CD14-positive monocyte (primary cell): ENCODE measurements at regions not wholly inside any gene's neighbourhood (a gene's known extent, or its start where the extent isn't known, plus 50 kb on each side); places are given as distances from the start of the nearest gene placed in this dataset.

ENCODE experiments used
- DNase-seq, 3 donors: peaks; one replicate each; pipeline ENCODE4 v3.0.0-alpha.2; 2011 to 2022
- H2AFZ ChIP-seq: 2 replicates; pipeline ENCODE4 v1.6.0; 2012; ENCODE audit warnings: mild to moderate bottlenecking, low read depth, low read length, inconsistent platforms; ENCODE audit not compliant: insufficient read depth, poor library complexity, severe bottlenecking
- H3K27ac ChIP-seq, 2 donors: 1 replicate in 1 of 2; 2 replicates in 1 of 2; pipeline ENCODE4 v1.5.1; 2012 to 2013; ENCODE audit warnings: low read length in 2 of 2, control low read depth in 1 of 2, inconsistent platforms in 1 of 2, low read depth in 1 of 2, mild to moderate bottlenecking in 1 of 2
- H3K27me3 ChIP-seq, 2 donors: one replicate each; pipeline versions ENCODE4 v1.6.0 to v1.6.1; 2011 to 2013; ENCODE audit warnings: low read length in 2 of 2; ENCODE audit not compliant: control insufficient read depth in 2 of 2, insufficient read depth in 2 of 2
- H3K36me3 ChIP-seq, 2 donors: replicated peaks in 1 of 2; 1 replicate in 1 of 2; 2 replicates in 1 of 2; pipeline versions ENCODE4 v1.5.1 to v1.6.1; 2012 to 2013; ENCODE audit warnings: low read length in 2 of 2, control low read depth in 1 of 2, inconsistent platforms in 1 of 2, mild to moderate bottlenecking in 1 of 2; ENCODE audit not compliant: insufficient read depth in 2 of 2, control insufficient read depth in 1 of 2
- H3K4me1 ChIP-seq, 2 donors: 1 replicate in 1 of 2; 2 replicates in 1 of 2; pipeline versions ENCODE4 v1.5.1 to v1.6.1; 2012 to 2013; ENCODE audit warnings: low read length in 2 of 2, control low read depth in 1 of 2, inconsistent platforms in 1 of 2, mild to moderate bottlenecking in 1 of 2, moderate library complexity in 1 of 2; ENCODE audit not compliant: insufficient read depth in 2 of 2, control insufficient read depth in 1 of 2
- H3K4me2 ChIP-seq: replicated peaks from 2 replicates; pipeline ENCODE3; 2012; ENCODE audit warnings: low read length, moderate library complexity, mild to moderate bottlenecking; ENCODE audit not compliant: poor library complexity, severe bottlenecking; ENCODE audit errors: extremely low read depth
- H3K4me3 ChIP-seq, 3 experiments: fragments of 200-600 bp in 1 of 3; sonication (generic) in 1 of 3; replicated peaks in 1 of 3; 1 replicate in 2 of 3; 2 replicates in 1 of 3; pipeline ENCODE4 v1.5.1; 2011 to 2013; ENCODE audit warnings: low read length in 3 of 3, mild to moderate bottlenecking in 3 of 3, control low read depth in 2 of 3, low read depth in 2 of 3, inconsistent platforms in 1 of 3, moderate library complexity in 1 of 3
- H3K79me2 ChIP-seq: 2 replicates; pipeline ENCODE4 v1.6.0; 2012; ENCODE audit warnings: mild to moderate bottlenecking, control low read depth, inconsistent platforms, low read length, moderate library complexity; ENCODE audit not compliant: insufficient read depth
- H3K9ac ChIP-seq: 2 replicates; pipeline ENCODE4 v1.6.0; 2017; ENCODE audit warnings: low read length, mild to moderate bottlenecking; ENCODE audit not compliant: insufficient read depth, poor library complexity, severe bottlenecking
- H3K9me3 ChIP-seq, 2 donors: replicated peaks in 1 of 2; 1 replicate in 1 of 2; 2 replicates in 1 of 2; pipeline versions ENCODE4 v1.5.1 to v1.6.1; 2012 to 2013; ENCODE audit warnings: low read length in 2 of 2, control low read depth in 1 of 2; ENCODE audit not compliant: control insufficient read depth in 1 of 2, insufficient read depth in 1 of 2
- H4K20me1 ChIP-seq: 2 replicates; pipeline ENCODE4 v1.6.0; 2012; ENCODE audit warnings: mild to moderate bottlenecking, low read length, control low read depth, moderate library complexity; ENCODE audit not compliant: insufficient read depth
- H3K27ac Mint-ChIP-seq, 7 donors: one replicate each; pipeline ENCODE4 v1.8.0; 2020; ENCODE audit warnings: mild to moderate bottlenecking in 7 of 7, mixed read lengths in 7 of 7, moderate library complexity in 6 of 7, inconsistent platforms in 2 of 7
- H3K27me3 Mint-ChIP-seq, 3 donors: one replicate each; pipeline ENCODE4 v1.8.0; 2021 to 2022; ENCODE audit warnings: low read depth in 3 of 3, mild to moderate bottlenecking in 3 of 3, mixed read lengths in 3 of 3, moderate library complexity in 3 of 3, inconsistent platforms in 1 of 3
- H3K36me3 Mint-ChIP-seq, 2 donors: one replicate each; pipeline ENCODE4 v1.8.0; 2020; ENCODE audit warnings: mixed read lengths in 2 of 2, inconsistent platforms in 1 of 2, mild to moderate bottlenecking in 1 of 2
- H3K4me1 Mint-ChIP-seq: one replicate; pipeline ENCODE4 v1.8.0; 2020; ENCODE audit warnings: mild to moderate bottlenecking, mixed read lengths
- H3K4me3 Mint-ChIP-seq, 2 donors: one replicate each; pipeline ENCODE4 v1.8.0; 2020; ENCODE audit warnings: mild to moderate bottlenecking in 2 of 2, mixed read lengths in 2 of 2, moderate library complexity in 1 of 2
- H3K9me3 Mint-ChIP-seq, 7 donors: one replicate each; pipeline ENCODE4 v1.8.0; 2020 to 2022; ENCODE audit warnings: mixed read lengths in 7 of 7, mild to moderate bottlenecking in 6 of 7, moderate library complexity in 6 of 7, inconsistent platforms in 2 of 7
- WGBS: methylation state at CpG from one replicate; pipeline ENCODE4 v1.1.5; 2013; ENCODE audit warnings: missing lambda C conversion rate; ENCODE audit not compliant: insufficient coverage; 5-methylcytosine and 5-hydroxymethylcytosine counted together
- intact Hi-C, 2 donors: fragments of 100-400 bp; cut with micrococcal nuclease; formaldehyde crosslinking; loops; one replicate each; pipeline versions ENCODE4 v1.15.0 to v1.15.1; 2023
- TF ChIP-seq, protein P1 (sequence below): fragments of 200-600 bp; IDR thresholded peaks from one replicate; pipeline ENCODE4 v1.8.0; 2022; ENCODE audit warnings: antibody characterized with exemption, mild to moderate bottlenecking

DNA sequence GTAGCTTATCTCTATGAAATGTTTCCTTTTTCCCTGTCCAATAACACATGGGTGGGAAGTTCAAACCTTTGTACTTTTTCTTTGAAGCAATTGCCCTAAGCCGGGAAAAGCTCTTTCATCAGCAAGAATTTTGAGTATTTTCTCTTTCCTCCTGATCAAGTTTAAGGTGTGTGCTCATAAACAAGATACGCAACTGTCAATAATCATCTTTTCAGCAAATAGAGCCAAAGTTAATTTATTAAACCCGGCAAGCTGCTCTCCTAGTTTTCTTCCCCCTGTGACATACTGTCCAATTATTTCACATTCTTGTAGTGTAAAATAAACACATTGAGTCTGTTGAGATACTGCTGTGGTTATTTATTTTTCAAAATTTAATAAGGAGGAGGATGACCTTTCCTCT lies 194.4 kb downstream of the EDN1 start:
- no peaks in the 10 kb centered on the region for H3K36me3 Mint-ChIP-seq
- peaks cover 8% of the 10 kb centered on the region for H3K4me1 Mint-ChIP-seq
- no peaks in the 10 kb centered on the region for H3K36me3 ChIP-seq
- no peak for DNase-seq
- H3K9me3 Mint-ChIP-seq: peaks cover 0 to 2% (median 0%) of the 10 kb centered on the region in 7 donors
- H3K9ac ChIP-seq: no peak overlapping the region
- intact Hi-C loops: no loop called here
- no peak overlapping the region for H3K4me3 ChIP-seq
- no peaks in the 10 kb centered on the region for H3K27me3 ChIP-seq
- peaks cover 0 to 5% of the 10 kb centered on the region in 2 donors for H3K4me1 ChIP-seq
- no peak overlapping the region for H2AFZ ChIP-seq
- no peak overlapping the region for H3K4me2 ChIP-seq
- peaks cover 0 to 2% (median 1%) of the 10 kb centered on the region in 3 donors for H3K27me3 Mint-ChIP-seq
- no peak overlapping the region for H3K27ac ChIP-seq
- no peaks in the 10 kb centered on the region for H3K9me3 ChIP-seq
- H3K79me2 ChIP-seq: no peaks in the 10 kb centered on the region
- no CpG with 5 or more reads among the region's 3 CpGs for WGBS
- no peaks in the 10 kb centered on the region for H4K20me1 ChIP-seq
- no peak overlapping the region for H3K27ac Mint-ChIP-seq
- TF ChIP-seq, protein P1, sequence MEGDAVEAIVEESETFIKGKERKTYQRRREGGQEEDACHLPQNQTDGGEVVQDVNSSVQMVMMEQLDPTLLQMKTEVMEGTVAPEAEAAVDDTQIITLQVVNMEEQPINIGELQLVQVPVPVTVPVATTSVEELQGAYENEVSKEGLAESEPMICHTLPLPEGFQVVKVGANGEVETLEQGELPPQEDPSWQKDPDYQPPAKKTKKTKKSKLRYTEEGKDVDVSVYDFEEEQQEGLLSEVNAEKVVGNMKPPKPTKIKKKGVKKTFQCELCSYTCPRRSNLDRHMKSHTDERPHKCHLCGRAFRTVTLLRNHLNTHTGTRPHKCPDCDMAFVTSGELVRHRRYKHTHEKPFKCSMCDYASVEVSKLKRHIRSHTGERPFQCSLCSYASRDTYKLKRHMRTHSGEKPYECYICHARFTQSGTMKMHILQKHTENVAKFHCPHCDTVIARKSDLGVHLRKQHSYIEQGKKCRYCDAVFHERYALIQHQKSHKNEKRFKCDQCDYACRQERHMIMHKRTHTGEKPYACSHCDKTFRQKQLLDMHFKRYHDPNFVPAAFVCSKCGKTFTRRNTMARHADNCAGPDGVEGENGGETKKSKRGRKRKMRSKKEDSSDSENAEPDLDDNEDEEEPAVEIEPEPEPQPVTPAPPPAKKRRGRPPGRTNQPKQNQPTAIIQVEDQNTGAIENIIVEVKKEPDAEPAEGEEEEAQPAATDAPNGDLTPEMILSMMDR: no peak
- no peak overlapping the region for H3K4me3 Mint-ChIP-seq

DNA sequence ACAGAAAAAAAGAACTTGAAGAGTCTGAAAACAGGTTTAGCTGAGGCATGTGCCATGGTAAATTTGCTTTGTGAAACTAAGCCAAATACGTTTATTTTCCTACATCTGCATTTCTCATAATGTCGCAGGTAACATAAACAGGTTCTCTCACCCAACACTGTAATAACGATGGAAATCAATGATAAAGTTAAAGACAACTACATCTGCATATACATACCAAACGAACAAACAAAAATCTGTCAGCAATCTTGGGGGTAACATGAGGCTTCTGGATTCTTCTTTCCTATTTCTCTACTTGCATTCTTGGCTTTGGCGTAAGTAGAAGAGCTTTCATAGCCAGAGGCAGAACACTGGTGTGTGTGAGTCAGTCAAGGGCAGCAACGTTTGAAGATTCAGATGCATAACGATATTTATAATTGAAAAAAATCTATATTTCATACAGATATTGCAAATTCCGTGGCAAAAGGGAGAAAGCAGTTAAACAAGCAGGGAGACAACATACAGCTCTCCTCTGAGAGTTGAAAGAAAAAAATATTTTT lies 195.1 kb downstream of the EDN1 start:
- Mint-ChIP-seq H3K27ac (no peak overlapping the region), H3K27me3 (peaks cover 0 to 2% (median 1%) of the 10 kb centered on the region in 3 donors), H3K36me3 (no peaks in the 10 kb centered on the region), H3K9me3 (peaks cover 0 to 2% (median 0%) of the 10 kb centered on the region in 7 donors), H3K4me1 (peaks cover 8% of the 10 kb centered on the region), H3K4me3 (no peak overlapping the region)
- intact Hi-C loops: no loop called here
- Histone ChIP-seq H2AFZ (no peak overlapping the region), H3K36me3 (no peaks in the 10 kb centered on the region), H3K27me3 (no peaks in the 10 kb centered on the region), H4K20me1 (no peaks in the 10 kb centered on the region), H3K4me1 (peaks cover 0 to 5% of the 10 kb centered on the region in 2 donors), H3K4me2 (no peak overlapping the region), H3K9ac (no peak overlapping the region), H3K79me2 (no peaks in the 10 kb centered on the region), H3K27ac (no peak overlapping the region), H3K4me3 (no peak overlapping the region), H3K9me3 (no peaks in the 10 kb centered on the region)
- TF ChIP-seq, protein P1: no peak
- WGBS: no CpG with 5 or more reads among the region's 8 CpGs
- DNase-seq: no peak
